GM12873 (cell line): ENCODE measurements at regions not wholly inside any gene's neighbourhood (a gene's known extent, or its start where the extent isn't known, plus 50 kb on each side); places are given as distances from the start of the nearest gene placed in this dataset.

Experiments
- TF ChIP-seq, protein P1 (sequence below): IDR thresholded peaks from 2 replicates; pipeline ENCODE4 v1.5.1; 2012; ENCODE audit warnings: low read depth, mild to moderate bottlenecking, moderate library complexity, low read length, control low read depth; ENCODE audit not compliant: insufficient read depth; ENCODE audit errors: missing control alignments

DNA sequence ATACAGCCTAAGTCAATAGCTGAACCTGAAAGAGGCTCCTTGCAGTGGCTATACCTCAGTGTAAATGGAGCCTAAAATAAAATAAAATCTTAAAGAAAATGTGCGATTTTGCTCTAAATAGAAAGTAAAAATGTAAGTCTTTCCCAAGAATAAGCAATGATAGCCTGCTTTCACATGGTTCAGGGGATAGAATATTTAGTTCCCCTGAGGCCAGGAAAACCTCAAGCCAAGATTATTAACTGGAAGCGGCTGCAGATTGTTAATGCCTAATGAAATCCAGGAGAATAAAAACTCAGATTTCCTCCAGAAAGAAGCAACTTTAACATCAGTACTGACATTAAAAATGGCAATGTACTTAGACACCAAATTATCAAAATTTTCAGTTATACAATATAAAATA, 463.7 kb downstream of the CYLC2 start:
- TF ChIP-seq, protein P1, sequence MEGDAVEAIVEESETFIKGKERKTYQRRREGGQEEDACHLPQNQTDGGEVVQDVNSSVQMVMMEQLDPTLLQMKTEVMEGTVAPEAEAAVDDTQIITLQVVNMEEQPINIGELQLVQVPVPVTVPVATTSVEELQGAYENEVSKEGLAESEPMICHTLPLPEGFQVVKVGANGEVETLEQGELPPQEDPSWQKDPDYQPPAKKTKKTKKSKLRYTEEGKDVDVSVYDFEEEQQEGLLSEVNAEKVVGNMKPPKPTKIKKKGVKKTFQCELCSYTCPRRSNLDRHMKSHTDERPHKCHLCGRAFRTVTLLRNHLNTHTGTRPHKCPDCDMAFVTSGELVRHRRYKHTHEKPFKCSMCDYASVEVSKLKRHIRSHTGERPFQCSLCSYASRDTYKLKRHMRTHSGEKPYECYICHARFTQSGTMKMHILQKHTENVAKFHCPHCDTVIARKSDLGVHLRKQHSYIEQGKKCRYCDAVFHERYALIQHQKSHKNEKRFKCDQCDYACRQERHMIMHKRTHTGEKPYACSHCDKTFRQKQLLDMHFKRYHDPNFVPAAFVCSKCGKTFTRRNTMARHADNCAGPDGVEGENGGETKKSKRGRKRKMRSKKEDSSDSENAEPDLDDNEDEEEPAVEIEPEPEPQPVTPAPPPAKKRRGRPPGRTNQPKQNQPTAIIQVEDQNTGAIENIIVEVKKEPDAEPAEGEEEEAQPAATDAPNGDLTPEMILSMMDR, result no peak

DNA sequence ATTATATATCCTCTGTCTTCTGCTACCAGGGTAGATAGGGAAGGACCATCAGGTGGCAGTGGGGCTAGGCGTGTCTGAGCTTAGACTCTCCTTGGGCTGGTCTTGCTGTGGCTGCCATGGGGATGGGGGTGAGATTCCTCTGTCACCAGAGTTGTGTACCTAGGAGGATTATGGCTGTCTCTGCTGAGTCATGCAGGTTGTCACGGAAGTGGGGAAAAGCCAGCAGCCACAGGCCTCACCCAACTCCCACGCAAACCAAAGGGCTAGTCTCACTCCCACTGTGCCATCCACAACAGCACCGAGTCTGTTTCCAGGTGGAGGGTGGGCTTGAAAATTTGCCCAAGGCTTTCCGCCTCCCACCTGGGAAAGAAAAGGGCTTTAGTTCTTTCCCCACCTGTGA, 476.1 kb downstream of the CYLC2 start:
- TF ChIP-seq, protein P1, result no peak

DNA sequence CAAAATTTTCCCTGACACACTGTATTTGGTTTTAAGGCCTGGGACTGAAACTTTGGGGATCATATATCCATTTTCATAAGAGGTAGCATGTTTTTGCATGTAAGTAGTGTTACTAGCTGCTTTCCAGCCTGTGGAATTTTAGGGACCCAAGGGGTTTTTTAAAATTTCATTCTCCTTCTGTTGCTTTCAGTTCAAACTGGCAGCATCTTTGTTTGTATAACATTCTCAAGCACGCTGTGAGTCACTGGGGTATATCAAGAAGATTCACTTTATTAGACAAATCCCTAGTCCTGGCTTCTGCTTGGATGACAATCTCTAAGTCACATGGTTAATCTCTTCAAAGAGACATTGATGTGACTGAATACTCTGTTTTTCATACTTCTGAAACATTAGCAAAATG, 479.0 kb downstream of the CYLC2 start:
- TF ChIP-seq, protein P1, result no peak

DNA sequence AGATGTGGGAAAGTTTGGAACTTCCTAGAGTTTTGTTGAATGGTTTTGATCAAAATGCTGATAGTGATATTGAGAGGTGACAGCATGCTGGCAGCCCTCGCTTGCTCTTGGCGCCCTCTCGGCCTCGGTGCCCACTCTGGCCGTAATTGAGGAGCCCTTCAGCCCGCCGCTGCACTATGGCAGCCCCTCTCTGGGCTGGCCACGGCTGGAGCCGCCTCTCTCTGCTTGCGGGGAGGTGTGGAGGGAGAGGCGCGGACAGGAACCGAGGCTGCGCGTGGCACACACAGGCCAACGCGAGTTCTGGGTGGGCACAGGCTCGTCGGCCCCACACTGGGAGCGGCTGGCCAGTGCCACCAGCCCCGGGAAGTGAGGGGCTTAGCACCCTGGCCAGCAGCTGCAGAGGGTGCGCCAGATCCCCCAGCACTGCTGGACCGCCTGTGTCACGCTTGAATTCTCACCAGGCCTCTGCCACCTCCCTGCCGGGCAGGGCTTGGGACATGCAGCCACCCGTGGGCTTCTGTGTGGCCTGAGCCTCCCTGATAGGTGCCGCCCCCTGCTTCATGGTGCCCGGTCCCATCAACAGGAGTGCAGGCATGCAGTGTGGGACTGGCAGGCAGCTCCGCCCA, 488.5 kb downstream of the CYLC2 start:
- TF ChIP-seq, protein P1, result no peak

DNA sequence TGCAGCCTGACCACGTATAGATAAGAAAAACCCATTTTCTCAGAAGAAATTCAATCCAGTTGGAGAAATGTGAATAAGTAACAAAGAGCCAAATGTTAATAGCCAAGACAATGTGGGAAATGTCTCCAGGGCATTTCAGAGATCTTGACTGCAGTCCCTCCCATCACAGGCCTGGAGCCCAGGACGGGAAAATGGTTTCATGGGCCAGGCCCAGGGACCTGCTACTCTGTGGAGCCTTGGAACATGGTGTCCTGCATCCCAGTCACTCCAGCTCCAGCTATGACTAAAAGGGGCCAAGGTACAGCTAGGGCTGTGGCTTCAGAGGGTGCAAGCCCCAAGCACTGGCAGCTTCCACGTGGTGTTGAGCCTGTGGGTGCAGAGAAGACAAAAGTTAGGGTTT, 490.0 kb downstream of the CYLC2 start:
- TF ChIP-seq, protein P1, result no peak

DNA sequence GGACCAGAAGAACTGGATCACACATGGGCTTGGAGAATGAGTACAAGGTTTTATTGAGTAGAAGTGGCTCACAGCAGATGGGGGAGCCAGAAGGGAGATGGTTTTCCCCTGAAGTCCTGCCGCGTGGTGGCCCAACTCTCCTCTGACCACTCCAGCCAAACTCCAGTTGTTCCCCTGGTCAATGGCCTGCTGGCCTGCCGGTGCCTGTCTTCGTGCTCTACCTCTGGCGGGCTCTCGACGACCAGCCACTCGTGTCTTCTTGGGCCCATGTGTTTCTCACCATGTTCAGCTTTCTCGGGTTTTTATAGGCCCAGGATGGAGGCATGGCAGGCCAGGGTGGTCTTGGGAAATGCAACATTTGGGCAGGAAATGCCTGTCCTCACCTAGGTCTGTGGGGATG, 519.6 kb downstream of the CYLC2 start:
- TF ChIP-seq, protein P1, result no peak

DNA sequence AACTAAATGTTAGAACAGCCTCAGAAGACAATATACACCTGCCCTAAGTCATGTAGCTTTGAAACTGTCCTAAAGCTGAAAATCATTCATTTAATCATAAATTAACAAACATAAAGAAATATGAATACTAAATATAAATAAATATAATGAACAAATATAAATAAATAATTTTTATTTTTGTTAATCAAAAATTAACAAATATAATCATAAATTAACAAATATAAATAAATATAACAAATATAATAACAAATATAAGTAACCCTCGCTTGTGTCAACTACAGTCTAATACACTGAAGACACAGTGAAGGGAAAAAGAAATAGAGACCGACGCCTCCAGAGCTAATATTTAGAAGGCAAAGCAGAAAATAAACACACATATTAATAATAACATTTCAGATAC, 527.3 kb downstream of the CYLC2 start:
- TF ChIP-seq, protein P1, result no peak
